PC-9 (cell line): ENCODE measurements at regions not wholly inside any gene's neighbourhood (a gene's known extent, or its start where the extent isn't known, plus 50 kb on each side); places are given as distances from the start of the nearest gene placed in this dataset.

Experiments used
- EZH2 ChIP-seq: fragments of 200-600 bp; sonication (generic); IDR thresholded peaks from 2 replicates; pipeline ENCODE4 v1.8.0; 2017; ENCODE audit warnings: antibody characterized with exemption, low read depth
- TF ChIP-seq, protein P1 (sequence below): fragments of 200-600 bp; sonication (generic); conservative IDR thresholded peaks from 2 replicates; pipeline ENCODE4 v1.6.1; 2017; ENCODE audit warnings: mixed run types, antibody characterized with exemption, mild to moderate bottlenecking, moderate library complexity

DNA sequence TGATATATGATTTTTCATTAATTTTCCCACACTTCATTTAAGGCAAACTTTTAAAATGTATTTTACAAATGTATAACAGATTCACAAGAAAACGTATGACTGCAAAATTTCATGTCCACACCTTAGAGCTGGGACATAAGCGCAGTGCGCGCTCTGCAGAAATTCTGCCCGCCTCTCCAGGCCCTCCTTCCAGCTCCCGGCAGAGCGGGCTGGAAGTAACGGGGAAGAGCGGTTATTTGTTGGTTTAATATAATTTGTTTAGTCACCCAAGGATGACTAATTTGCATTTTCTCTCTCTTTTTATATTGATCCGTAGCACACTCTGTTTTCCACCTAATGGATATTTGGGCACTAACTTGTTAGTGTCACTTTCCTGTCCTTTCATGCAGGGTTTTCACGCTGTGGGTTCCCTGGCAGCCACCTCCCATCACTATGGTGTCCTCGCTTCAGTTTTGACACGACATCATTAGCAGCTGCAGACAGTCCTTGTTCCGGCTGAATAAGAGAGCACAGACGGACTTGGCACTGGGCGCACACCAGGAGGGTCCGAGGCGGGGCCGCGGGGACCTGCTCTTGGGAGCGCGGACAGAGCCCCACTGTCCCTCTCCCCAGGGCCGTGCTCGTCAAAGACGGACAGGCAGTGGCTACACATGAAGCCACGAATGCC, 129.2 kb upstream of the SEC61G start:
- TF ChIP-seq, protein P1, sequence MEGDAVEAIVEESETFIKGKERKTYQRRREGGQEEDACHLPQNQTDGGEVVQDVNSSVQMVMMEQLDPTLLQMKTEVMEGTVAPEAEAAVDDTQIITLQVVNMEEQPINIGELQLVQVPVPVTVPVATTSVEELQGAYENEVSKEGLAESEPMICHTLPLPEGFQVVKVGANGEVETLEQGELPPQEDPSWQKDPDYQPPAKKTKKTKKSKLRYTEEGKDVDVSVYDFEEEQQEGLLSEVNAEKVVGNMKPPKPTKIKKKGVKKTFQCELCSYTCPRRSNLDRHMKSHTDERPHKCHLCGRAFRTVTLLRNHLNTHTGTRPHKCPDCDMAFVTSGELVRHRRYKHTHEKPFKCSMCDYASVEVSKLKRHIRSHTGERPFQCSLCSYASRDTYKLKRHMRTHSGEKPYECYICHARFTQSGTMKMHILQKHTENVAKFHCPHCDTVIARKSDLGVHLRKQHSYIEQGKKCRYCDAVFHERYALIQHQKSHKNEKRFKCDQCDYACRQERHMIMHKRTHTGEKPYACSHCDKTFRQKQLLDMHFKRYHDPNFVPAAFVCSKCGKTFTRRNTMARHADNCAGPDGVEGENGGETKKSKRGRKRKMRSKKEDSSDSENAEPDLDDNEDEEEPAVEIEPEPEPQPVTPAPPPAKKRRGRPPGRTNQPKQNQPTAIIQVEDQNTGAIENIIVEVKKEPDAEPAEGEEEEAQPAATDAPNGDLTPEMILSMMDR, result no peak
- TF ChIP-seq EZH2, result no peak
